ENCODE measurements at regions not wholly inside any gene's neighbourhood (a gene's known extent, or its start where the extent isn't known, plus 50 kb on each side); places are given as distances from the start of the nearest gene placed in this dataset.

DNA sequence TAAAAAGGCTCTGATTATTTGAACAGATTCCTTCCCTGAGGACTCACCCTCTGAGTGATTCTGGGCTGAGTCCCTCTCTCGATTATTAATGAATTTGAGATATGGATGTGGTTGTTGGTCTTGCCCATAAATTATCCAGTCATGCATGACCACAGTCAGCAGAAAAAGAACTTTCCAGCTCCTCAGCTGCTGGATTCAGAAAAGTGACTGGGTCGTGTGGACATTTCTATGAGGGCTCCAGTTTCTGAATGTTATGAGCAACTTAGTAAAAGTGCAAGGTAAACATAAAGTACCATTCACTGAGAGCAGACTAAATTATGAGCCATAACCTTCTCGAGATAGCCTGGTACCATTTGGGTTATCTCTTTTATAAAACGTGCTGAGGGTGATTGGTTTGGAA is 100.1 kb upstream of the CLDN10 start:
- DNase-seq (ENCODE audit: low spot score) = no peak

DNA sequence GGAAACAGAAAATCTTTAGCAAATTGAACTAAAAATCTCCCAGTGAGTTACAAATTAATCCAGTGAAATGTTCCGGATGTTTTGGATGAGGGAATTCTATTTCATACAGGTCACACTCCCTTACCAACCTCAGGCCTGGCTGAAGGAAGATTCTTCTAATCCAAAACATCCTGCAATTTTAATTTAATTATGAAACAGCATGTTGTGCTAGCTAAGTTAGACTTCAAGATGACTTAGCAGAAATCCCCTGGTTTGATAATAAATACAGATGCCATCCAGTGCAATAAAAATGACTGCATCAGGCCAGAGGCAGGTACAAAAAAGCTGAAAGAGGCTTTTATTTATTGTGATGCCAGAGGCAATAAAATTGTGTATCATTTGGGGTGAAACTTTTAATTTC is 96.7 kb upstream of the CLDN10 start:
- no peak for DNase-seq (ENCODE audit: low spot score)

DNA sequence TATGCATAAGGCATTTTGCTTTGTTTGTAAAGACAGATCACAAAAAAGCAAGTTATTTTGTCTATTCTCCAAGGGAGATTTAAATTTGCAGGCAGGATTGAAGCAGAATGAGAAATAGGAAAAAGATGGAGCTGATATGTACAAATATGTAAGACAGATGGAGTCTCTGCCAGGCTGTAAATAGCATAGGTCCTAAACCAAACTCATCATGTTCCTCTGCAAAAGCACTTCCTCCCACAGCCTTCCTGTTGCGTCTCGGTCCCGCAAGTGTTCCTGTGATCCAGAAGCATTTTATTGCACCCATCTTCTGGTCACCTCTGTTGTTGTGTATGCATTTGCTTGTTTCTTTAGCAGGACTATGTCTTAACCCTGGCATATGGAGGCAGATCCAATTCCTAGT is 95.7 kb upstream of the CLDN10 start:
- no peak for DNase-seq (ENCODE audit: low spot score)

DNA sequence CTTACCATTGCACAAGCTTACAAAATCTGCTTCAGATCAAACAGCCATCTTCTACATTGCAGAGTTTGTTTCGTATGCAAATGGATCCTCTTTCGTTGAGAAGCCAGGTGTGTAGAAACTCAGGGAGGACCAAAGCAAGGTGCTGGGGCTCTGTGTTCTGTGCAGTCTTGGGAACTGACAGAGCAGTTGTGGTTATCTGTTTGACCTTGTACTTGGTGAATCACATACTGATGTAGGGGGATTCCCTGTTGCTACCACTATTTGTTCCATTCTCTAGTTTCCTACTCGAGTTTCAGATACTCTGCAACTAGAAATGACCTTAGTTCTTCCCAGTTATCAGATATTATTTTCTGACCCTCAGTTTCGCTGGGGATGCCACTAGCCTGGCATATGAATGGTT is 95.2 kb upstream of the CLDN10 start:
- DNase-seq (ENCODE audit: low spot score) = no peak

DNA sequence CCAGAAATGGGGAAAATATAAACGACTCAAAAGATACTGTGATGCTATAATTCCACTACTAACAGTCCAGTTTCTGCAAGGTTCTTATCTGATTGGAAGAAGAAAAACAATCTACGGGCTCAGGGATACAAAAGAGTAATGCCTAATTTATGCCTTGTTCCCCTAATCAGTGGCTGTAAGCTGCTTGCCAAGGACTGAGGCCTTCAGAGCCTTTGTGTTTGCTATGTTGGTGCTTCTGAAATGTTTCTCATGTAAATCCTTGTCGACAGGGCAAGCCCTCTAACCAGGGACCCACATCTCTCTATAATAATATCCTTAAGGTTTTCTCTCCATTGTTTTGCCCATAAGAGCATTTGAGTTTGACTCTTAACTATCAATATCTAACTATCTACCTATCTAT is 89.7 kb upstream of the CLDN10 start:
- no peak for DNase-seq (ENCODE audit: low spot score)

DNA sequence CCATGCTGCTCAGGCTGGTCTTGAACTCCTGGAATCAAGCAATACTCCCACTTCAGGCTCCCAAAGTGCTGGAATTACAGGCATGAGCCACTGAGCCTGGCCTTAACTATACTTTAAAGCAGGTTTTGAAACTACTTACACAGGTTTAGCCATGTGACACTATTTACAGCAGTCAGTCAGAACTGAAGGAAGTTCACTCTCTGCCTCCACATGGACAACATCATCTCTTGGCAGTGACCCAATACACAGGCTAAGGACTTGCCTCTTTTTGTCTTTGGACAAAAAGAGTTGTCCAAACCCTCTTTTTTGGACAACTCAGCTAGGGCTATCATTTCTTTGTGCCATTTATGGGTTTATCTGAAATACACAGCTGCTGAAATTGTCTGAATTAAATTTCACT is 89.0 kb upstream of the CLDN10 start:
- no peak for DNase-seq (ENCODE audit: low spot score)

DNA sequence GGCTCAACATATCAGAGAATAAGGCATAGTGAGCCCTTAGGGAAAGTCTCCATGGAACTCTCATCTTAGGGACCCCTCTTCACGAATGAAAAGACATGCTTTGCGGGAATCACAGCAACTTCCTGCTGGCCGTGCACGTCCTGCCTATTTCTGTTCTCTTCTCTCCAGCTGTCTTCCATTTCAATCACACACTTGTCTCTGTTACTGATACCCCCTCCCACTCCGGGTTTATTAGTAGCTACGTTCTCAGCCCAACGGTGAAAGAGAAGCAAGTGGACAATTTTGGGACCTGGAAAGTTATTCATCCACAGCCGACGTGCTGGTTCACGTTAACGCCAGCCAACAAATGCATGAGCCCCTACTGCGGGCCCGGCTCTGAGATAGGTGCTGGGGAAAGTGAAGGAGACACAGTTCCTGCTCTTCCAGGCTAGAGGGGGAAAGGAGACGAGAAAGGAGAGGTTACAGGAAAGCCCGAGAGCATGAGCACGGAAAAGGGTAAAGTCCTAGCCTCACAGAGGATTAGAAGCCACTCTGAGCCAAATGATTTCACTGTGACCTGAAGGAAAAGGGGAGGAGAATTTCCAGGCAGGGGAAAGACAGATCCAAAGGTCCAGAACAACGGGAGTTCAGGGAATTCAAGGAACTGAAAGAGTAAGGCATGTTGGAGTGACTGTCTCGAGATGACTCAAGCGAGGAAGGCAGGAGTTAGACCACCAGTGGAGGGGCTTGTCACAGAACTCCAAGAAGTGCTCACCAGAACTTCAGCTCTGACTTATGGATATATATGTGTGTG is 81.8 kb upstream of the CLDN10 start:
- no peak for DNase-seq (ENCODE audit: low spot score)

DNA sequence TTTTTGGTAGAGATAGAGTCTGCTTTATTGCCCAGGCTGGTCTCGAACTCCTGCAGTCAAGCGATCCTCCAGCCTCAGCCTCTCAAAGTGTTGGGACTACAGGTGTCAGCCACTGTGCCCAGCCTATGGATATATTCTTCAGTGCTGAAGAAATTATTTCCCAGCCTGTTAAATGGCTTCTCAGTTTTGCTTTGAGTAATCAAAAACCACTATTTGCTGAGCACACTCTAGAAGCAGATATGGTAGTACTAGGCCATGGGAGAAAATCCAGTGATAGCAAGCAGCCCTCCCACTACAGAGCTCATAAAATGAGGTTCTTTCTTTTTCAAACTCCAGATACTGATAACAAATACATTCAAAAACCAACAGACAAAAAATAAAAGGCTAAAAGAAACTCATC is 80.6 kb upstream of the CLDN10 start:
- no peak for DNase-seq (ENCODE audit: low spot score)

DNA sequence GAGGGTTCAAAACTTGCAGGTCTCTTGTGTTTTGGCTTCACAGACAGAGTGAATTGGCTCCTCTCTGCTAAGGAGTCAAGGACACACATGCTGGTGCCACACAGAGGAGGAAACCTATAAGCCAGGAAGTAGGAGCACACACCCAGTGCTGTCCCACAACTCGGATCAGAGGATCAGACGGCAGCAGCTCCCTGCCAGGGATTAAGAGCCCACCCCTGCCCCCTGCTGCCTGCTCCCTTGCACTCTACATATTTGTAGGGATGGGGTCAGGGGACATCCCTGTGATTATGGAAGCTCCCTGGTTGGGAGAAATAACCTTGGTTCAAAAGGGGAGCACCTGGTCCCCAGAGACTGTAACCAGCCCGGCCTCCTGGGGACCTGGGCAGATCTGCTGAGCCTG is 77.5 kb upstream of the CLDN10 start:
- no peak for DNase-seq (ENCODE audit: low spot score)

DNA sequence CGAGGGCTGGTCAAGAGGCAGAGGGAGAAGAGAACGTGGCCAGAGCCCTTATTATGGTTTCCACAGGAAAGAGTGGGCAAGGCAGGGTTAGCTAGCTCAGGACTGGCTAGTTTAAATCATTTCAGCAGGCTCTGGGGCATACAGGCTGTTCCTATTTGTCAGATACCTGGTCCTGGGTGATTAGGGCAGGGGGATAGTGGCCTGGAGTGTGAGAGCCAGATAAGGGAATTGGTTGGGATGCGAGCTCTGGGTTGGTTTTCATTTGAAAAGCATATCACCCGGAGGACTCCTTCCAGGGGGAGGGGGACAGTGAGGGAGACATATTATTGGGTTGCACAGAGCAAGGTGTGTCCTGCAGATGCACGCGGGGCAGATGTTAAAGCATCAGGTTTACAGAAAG is 75.3 kb upstream of the CLDN10 start:
- no peak for DNase-seq (ENCODE audit: low spot score)

DNA sequence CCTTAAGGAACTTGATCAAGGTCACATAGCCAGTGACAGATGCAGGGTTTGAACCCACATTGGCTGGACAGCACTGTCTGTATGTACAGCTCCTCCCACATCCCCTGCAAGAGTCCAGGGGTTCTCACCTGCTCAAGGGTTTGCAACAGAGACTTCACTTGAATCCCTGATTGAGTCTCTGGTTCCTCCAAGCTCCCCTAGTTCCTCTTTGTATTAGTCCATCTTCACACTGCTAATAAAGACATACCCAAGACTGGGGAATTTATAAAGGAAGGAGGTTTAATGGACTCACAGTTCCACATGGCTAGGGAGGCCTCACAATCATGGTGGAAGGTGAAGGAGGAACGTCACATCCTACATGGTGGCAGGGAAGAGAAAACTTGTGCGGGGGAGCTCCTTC is 72.8 kb upstream of the CLDN10 start:
- no peak for DNase-seq (ENCODE audit: low spot score)

DNA sequence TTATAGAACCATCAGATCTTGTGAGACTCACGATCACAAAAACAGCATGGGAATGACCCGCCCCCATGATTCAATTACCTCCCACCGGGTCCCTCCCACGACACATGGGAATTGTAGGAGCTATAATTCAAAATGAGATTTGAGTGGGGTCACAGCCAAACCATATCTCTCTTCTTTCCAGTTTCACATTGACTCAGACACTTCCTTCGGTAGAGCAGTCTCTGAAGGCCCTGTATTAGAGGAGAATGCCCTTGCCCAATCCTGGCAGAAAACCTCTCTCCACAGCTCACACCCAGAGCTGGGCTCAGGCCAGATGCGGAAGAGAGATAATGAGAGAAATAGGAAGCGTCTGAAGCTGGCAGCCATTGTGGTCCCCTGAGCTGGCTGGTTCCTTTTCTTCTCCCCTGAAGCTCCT is 72.4 kb upstream of the CLDN10 start:
- DNase-seq (ENCODE audit: low spot score) = peak; percentile 44

DNA sequence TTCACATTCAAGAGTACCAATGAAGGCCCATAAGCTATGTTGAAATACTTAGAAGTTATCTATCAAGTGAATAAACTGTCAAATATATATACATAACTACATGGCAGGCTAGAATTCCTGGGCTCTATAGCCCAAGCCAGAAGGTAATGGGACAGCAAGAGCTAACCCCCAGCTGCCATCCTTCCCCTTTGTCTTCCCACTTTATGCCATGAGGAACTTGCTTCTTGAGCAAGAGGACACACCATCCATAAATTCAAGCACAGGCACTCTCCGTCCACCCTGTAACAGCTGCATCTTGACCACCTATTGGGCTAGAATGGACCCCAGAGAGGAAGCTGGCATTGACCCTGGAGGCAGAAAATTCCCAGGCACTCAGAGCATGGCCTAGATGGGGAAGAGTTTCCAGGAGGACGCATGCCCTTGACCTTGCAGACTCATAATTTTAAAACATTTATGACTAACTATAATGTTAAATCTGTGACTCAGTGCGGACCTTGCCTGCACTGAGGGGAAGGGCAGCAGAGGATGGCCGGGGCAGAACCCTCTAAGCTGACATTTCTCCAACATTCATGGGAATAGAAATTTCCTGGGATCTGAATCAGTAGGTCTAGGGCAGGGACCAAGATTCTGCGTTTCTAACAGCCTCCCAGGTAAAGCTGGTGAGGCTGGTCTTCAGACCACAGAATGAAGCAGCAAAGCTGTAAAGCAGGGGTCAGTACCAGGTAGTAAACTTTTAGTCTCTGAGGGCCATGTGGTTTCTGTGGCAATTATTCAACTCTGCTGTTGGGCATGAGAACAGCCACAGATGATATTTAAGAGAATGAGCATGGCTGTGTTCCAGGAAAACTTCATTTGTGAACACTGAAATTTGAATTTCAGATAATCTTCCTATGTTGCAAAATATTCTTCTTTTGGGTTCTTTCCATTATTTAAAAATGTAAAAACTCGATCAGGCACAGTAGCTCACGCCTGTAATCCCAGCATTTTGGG is 71.4 kb upstream of the CLDN10 start:
- no peak for DNase-seq (ENCODE audit: low spot score)

DNA sequence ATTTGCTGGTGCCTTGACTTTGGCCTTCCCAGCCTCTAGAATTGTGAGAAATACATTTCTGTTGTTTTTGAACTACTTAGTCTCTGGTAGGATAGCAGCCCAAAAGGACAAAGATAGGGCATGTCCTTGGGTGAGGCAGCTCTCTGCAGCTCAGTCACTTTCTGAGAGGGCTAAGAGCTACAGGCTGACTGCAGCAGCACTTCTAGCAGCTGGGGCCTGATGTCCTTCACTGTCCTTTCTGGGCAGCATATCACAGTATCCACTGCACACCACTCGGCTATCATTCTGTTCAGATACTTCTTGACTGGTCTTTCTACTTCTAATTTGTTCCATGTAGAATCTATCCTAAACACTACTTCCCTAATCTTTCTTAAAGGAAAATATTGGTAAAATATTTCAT is 68.5 kb upstream of the CLDN10 start:
- DNase-seq (ENCODE audit: low spot score) = no peak

DNA sequence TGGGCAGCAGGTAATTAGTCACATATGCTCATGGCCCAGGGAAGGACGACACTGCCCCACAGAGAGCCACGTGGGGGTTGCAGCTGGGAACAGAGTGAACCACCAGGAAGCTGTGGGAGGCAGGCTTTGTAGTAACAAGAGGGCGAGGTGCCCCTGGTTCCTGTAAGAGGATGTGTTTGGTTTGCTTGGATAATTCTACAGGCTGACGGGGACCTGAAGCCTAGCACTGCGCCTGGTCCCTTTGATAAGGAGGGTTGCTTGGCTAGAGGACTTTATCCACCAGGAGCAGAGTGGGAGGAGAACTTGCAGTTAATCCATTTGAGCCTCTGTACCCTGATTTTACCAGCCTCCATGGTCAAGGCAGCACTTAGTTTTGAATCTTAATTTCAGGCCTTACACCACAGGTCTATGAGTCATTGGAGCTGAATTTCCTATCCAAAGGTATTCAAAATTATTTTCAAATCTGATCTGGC is 67.4 kb upstream of the CLDN10 start:
- peak; percentile 23 for DNase-seq (ENCODE audit: low spot score)

DNA sequence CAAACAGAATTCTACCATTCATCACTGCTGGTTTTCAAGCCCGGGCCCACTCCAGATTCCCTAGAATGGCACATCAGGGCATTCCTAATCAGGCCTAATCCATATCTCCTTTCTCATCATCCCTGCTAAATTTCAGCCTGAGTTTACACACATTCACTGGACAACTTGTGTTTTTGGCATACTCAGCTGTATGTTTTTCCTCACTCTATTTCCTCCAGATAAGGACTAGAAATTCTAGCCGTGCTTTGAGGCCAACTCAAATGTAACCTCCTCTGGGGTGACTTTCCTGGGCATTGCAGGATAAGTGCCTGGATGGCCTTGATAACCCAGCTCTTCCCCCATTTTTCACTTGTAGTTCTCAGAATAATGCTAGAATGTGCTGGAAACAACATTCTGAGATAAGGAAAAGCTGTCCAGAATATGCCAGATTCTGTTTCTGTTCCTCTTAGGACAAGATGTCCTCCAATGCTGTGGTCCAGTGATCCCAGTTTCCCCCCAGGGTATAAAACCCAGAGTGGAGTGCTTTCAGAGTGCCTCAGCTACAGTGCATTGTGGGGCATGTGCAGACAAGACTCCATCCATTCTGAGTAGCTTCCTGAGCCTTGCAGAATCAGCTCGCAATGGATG is 66.9 kb upstream of the CLDN10 start:
- no peak for DNase-seq (ENCODE audit: low spot score)

DNA sequence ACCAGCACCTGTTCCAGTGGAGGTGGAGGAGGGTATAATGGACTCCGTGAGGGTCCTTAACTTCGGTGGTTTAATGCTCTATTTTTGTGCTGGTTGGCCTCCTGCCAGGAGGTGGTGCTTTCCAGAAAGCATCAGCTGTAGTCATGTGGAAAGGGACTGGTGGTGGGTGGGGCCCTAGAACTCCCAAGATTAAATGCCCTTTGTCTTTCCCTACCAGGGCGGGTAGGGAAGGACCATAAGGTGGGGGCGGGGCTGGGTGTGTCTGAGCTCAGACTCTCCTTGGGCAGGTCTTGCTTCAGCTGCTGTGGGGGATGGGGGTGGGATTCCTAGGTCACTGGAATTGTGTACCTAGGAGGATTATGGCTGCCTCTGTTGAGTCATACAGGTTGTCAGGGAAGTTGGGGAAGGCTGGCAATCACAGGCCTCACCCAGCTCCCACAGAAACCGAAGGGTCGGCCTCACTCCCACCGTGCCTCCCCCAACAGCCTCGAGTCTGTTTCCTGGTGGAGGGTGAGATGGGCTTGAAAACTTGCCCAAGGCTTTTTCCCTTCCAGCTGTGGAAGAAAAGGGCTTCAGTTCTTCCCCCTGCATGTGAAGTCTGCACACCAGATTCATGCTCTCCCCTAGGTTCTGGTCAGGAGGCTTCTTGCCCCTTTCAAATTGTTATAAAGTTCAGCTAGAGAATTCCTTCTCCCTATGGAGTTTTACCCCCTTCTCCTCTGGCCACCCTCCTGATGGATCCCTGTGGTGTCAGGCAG is 60.3 kb upstream of the CLDN10 start:
- no peak for DNase-seq (ENCODE audit: low spot score)

DNA sequence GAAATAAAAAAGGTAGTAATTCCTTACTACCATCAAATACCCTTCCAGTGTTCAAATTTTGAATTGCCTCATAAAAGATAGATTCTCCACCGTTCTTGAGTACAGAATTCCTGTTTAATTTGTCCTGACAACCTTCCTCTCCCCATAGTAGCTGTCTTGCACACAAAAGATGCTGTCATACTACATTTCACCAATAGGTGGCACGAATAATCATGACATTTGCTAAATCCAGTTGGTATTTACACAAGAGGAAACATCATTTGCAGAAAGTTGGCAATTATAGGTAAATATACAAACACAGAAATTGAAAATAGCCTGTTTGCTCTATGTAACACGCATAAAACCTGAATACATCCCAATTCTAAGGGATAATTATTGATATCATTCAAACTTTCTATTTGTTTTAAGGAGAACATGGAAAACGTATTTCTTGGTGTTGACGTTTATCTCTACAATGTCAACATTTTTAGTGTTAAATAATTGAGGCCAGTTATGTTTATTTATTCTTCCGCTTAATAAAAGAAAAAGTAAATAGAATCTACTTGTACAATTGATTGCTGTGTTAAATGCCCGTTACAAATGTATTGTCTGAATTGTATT is 58.3 kb upstream of the CLDN10 start:
- peak; percentile 57 for DNase-seq (ENCODE audit: low spot score)

DNA sequence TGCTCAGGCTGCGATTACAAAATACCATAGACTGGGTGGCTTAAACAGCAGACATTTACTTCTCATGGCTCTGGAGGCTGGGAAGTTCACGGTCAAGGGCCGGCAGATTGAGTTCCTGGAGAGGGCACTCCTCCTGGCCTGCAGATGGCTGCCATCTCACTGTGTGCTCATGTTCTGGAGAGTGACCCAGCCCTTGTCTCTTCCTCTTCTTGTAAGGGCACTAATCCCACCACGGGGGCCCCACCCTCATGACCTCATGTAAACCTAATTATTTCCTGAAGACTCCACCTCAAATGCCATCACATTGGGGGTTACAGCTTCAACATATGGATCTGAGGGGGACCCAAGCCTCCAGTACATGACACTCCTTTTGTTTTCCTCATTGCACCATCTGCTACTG is 56.0 kb upstream of the CLDN10 start:
- no peak for DNase-seq (ENCODE audit: low spot score)

DNA sequence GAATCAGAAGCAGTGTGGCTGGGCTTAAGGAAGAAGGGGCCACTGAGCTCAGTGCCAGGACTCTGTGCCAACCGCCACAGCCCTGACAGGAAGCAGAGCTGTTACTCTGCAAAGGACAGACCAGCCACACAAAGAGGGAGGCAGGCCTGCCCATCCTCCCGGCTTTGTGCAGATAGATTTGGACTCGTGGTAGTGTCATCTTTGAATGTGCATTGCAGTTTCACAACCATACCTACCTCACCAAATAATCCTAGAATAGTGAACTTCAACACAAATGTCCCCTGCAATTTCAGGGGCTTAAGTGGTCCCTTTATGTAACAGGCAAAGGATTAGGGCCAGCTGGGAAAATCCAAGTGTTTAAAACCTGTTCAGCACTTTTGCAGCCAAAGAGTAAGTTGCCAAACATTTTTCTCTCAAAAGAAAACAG is 55.1 kb upstream of the CLDN10 start:
- no peak for DNase-seq (ENCODE audit: low spot score)

DNA sequence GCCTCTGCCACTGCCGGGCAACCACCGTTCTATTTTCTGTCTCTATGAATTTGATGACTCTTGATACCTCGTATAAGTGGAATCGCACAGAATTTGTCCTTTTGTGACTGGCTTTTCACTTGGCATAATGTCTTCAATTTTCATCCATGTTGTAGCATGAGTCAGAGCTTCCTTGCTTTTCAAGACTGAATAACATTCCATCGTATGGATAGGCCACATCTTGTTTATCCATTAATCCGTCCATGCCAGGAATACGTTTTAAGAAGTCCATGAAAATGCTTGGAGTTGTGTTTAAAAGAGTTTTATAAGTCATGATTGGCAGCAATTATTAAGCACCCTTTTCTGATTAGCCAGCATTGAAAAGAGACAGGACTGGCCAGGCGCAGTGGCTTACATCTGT is 53.6 kb upstream of the CLDN10 start:
- no peak for DNase-seq (ENCODE audit: low spot score)

All from hematopoietic multipotent progenitor cell treated with erythropoietin and hydrocortisone succinate and interleukin-3 and kit ligand, for 15 days (in vitro differentiated cells).